ENCODE measurements at regions not wholly inside any gene's neighbourhood (a gene's known extent, or its start where the extent isn't known, plus 50 kb on each side); places are given as distances from the start of the nearest gene placed in this dataset.

DNA sequence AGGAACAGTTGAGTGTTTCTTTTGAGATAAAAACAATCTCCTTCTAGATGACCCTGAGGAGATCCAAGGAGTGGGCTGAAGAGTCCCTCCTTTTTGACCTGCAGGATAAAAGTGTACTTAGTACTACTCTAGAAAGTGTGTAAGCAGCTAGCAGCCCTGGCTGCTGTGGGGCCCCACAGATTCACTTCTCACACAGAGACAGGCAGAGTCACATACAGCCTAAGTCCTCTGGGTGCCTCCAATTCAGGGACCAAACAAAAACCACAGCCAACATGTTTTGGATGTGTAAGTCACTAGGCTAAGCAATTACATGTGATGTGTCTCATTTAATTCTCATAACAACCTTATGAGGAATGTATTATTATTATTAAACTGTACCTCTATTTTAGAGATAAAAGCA, 97.1 kb downstream of the TMEM100 start:
- Histone ChIP-seq H3K9me2 (replicated peaks; ENCODE audit: insufficient read depth, low read length) (no peaks in the 10 kb centered on the region), H3K27ac (ENCODE audit: low read depth, low read length) (no peak overlapping the region), H3K79me2 (ENCODE audit: insufficient read depth, low read length) (no peaks in the 10 kb centered on the region), H2AFZ (ENCODE audit: low read depth, low read length, severe bottlenecking) (no peak overlapping the region), H3K9ac (ENCODE audit: low read length) (no peak overlapping the region), H3K36me3 (ENCODE audit: low read length) (no peaks in the 10 kb centered on the region), H3K9me3 (ENCODE audit: insufficient read depth, low read length) (no peaks in the 10 kb centered on the region), H3K27me3 (ENCODE audit: low read length) (no peaks in the 10 kb centered on the region), H3K4me3 (ENCODE audit: insufficient read depth, low read length, poor library complexity, severe bottlenecking) (no peak overlapping the region), H3K4me2 (ENCODE audit: low read depth, low read length, poor library complexity, severe bottlenecking) (no peak overlapping the region), H4K20me1 (ENCODE audit: low read depth, low read length) (no peaks in the 10 kb centered on the region), H3F3A (ENCODE audit: insufficient read depth) (no peaks in the 10 kb centered on the region)
- TF ChIP-seq, protein P1, sequence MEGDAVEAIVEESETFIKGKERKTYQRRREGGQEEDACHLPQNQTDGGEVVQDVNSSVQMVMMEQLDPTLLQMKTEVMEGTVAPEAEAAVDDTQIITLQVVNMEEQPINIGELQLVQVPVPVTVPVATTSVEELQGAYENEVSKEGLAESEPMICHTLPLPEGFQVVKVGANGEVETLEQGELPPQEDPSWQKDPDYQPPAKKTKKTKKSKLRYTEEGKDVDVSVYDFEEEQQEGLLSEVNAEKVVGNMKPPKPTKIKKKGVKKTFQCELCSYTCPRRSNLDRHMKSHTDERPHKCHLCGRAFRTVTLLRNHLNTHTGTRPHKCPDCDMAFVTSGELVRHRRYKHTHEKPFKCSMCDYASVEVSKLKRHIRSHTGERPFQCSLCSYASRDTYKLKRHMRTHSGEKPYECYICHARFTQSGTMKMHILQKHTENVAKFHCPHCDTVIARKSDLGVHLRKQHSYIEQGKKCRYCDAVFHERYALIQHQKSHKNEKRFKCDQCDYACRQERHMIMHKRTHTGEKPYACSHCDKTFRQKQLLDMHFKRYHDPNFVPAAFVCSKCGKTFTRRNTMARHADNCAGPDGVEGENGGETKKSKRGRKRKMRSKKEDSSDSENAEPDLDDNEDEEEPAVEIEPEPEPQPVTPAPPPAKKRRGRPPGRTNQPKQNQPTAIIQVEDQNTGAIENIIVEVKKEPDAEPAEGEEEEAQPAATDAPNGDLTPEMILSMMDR (IDR thresholded peaks at IDR 0.05; ENCODE audit: insufficient read depth, low read length, poor library complexity, severe bottlenecking) = no peak
- TF ChIP-seq EZH2phosphoT487 (conservative IDR thresholded peaks at IDR 0.05; ENCODE audit: low read length) = no peak

DNA sequence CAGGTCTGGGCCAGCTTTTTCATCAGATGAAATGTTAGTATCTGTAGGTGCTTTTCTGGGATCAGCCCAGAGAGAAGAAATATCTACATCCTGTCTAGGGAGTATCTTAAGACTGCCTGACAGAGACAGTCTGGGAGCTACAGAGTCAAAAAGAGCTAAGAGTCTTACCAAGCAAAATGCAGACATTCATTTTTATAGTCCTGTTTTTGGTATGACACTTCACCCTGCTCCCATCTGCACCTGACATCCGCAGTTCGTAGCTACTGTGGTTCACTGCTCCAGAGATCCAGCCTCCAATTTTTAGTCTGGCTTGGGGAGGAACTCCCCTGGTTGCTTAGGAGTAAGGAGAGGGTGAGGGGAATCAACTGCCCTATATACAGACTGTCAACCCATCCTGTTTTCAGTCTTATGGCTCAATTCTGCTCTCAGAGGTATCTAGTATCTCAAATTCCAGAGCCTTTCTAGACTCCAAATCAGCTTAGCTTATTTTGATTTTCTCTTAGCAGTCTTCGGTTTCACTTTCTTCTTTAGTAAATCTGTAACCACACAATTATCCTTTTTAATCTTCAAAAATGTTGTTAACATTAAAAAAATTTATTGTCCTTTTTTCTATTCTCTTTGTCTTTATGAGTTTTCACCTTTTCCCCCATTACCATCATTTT, 97.8 kb downstream of the TMEM100 start:
- H3F3A ChIP-seq (ENCODE audit: insufficient read depth) = no peaks in the 10 kb centered on the region
- H3K9me2 ChIP-seq (replicated peaks; ENCODE audit: insufficient read depth, low read length) = no peaks in the 10 kb centered on the region
- no peaks in the 10 kb centered on the region for H3K9me3 ChIP-seq (ENCODE audit: insufficient read depth, low read length)
- no peak overlapping the region for H3K4me3 ChIP-seq (ENCODE audit: insufficient read depth, low read length, poor library complexity, severe bottlenecking)
- no peak overlapping the region for H3K9ac ChIP-seq (ENCODE audit: low read length)
- no peaks in the 10 kb centered on the region for H3K79me2 ChIP-seq (ENCODE audit: insufficient read depth, low read length)
- H3K36me3 ChIP-seq (ENCODE audit: low read length) = no peaks in the 10 kb centered on the region
- H4K20me1 ChIP-seq (ENCODE audit: low read depth, low read length) = no peaks in the 10 kb centered on the region
- TF ChIP-seq, protein P1 (IDR thresholded peaks at IDR 0.05; ENCODE audit: insufficient read depth, low read length, poor library complexity, severe bottlenecking) = no peak
- TF ChIP-seq EZH2phosphoT487 (conservative IDR thresholded peaks at IDR 0.05; ENCODE audit: low read length) = no peak
- no peak overlapping the region for H3K27ac ChIP-seq (ENCODE audit: low read depth, low read length)
- no peak overlapping the region for H3K4me2 ChIP-seq (ENCODE audit: low read depth, low read length, poor library complexity, severe bottlenecking)
- no peak overlapping the region for H2AFZ ChIP-seq (ENCODE audit: low read depth, low read length, severe bottlenecking)
- H3K27me3 ChIP-seq (ENCODE audit: low read length) = no peaks in the 10 kb centered on the region

DNA sequence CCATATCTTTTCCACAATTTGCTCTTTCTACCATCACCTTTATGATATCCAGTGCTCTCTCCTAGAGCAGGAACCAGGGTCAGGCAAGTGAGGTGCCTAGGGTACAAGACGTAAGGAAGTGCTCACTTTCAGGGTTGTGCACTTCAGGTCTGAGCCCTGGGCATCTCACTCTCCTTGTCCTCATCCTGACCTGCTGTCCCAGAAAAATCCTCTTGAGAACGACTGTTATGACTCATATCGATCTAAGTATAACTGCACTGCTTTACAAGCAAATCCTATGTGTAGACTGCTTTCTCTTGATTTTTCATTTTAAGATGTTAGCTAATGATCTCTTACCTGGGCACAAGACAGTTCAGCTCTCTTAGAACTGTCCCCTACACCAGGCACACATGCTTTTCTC, 100.1 kb downstream of the TMEM100 start:
- no peaks in the 10 kb centered on the region for H3K9me2 ChIP-seq (replicated peaks; ENCODE audit: insufficient read depth, low read length)
- H3K4me3 ChIP-seq (ENCODE audit: insufficient read depth, low read length, poor library complexity, severe bottlenecking) = no peak overlapping the region
- H3K27me3 ChIP-seq (ENCODE audit: low read length) = no peaks in the 10 kb centered on the region
- H2AFZ ChIP-seq (ENCODE audit: low read depth, low read length, severe bottlenecking) = no peak overlapping the region
- H3F3A ChIP-seq (ENCODE audit: insufficient read depth) = no peaks in the 10 kb centered on the region
- no peak for TF ChIP-seq EZH2phosphoT487 (conservative IDR thresholded peaks at IDR 0.05; ENCODE audit: low read length)
- TF ChIP-seq, protein P1 (IDR thresholded peaks at IDR 0.05; ENCODE audit: insufficient read depth, low read length, poor library complexity, severe bottlenecking) = no peak
- no peaks in the 10 kb centered on the region for H3K36me3 ChIP-seq (ENCODE audit: low read length)
- no peak overlapping the region for H3K9ac ChIP-seq (ENCODE audit: low read length)
- no peak overlapping the region for H3K4me2 ChIP-seq (ENCODE audit: low read depth, low read length, poor library complexity, severe bottlenecking)
- H3K9me3 ChIP-seq (ENCODE audit: insufficient read depth, low read length) = no peaks in the 10 kb centered on the region
- no peaks in the 10 kb centered on the region for H3K79me2 ChIP-seq (ENCODE audit: insufficient read depth, low read length)
- H4K20me1 ChIP-seq (ENCODE audit: low read depth, low read length) = no peaks in the 10 kb centered on the region
- no peak overlapping the region for H3K27ac ChIP-seq (ENCODE audit: low read depth, low read length)

Measured in SU-DHL-6 (cell line).